GM19468 (cell line): ENCODE measurements at regions not wholly inside any gene's neighbourhood (a gene's known extent, or its start where the extent isn't known, plus 50 kb on each side); places are given as distances from the start of the nearest gene placed in this dataset.

Source experiments
- ATAC-seq: cut with Tn5 transposase; IDR thresholded peaks from one replicate; pipeline ENCODE4 v1.9.1; 2021; ENCODE audit warnings: mild to moderate bottlenecking, moderate library complexity, moderate number of reproducible peaks; ENCODE audit not compliant: unreplicated experiment; ENCODE audit errors: extremely low read depth

- ATAC-seq = no peak
Observed at GRCh38 chr14:44165286-44165685, 341.8 kb downstream of the FSCB start.

- ATAC-seq = no peak
Observed at GRCh38 chr14:44163946-44164345, 343.1 kb downstream of the FSCB start.

GRCh38 chr14:44162197-44162596 is 344.9 kb downstream of the FSCB start:
- ATAC-seq = no peak

- no peak for ATAC-seq
Observed at GRCh38 chr14:44154874-44155273, 352.2 kb downstream of the FSCB start.

GRCh38 chr14:44154446-44154845 is 352.6 kb downstream of the FSCB start:
- no peak for ATAC-seq

GRCh38 chr14:44151130-44151820 is 355.8 kb downstream of the FSCB start:
- no peak for ATAC-seq

GRCh38 chr14:44149597-44149996 is 357.5 kb downstream of the FSCB start:
- no peak for ATAC-seq

GRCh38 chr14:44142006-44142405 is 365.1 kb downstream of the FSCB start:
- no peak for ATAC-seq

- no peak for ATAC-seq
Observed at GRCh38 chr14:44135972-44136371, 371.1 kb downstream of the FSCB start.

- ATAC-seq = no peak
Observed at GRCh38 chr14:44131861-44132260, 375.2 kb downstream of the FSCB start.

- ATAC-seq = no peak
Observed at GRCh38 chr14:44113769-44114730, 393.0 kb downstream of the FSCB start.

GRCh38 chr14:44112774-44113460 is 394.2 kb downstream of the FSCB start:
- no peak for ATAC-seq

GRCh38 chr14:44109036-44109435 is 398.0 kb downstream of the FSCB start:
- ATAC-seq = no peak

- ATAC-seq = no peak
Observed at GRCh38 chr14:44108601-44109000, 398.5 kb downstream of the FSCB start.

GRCh38 chr14:44107156-44107555 is 399.9 kb downstream of the FSCB start:
- no peak for ATAC-seq

- no peak for ATAC-seq
Observed at GRCh38 chr14:44099743-44100488, 407.2 kb downstream of the FSCB start.

- no peak for ATAC-seq
Observed at GRCh38 chr14:44081146-44081545, 425.9 kb downstream of the FSCB start.

- ATAC-seq = no peak
Observed at GRCh38 chr14:44070046-44070445, 437.0 kb downstream of the FSCB start.

- no peak for ATAC-seq
Observed at GRCh38 chr14:44053422-44053821, 453.7 kb downstream of the FSCB start.

- no peak for ATAC-seq
Observed at GRCh38 chr14:44041700-44042099, 465.4 kb downstream of the FSCB start.
